Activated CD4-positive, CD25-positive, alpha-beta regulatory T cell treated with anti-CD3 and anti-CD28 coated beads, Interleukin-2, amount 50 U/mL, for 16 hours (primary cell): ENCODE measurements at regions not wholly inside any gene's neighbourhood (a gene's known extent, or its start where the extent isn't known, plus 50 kb on each side); places are given as distances from the start of the nearest gene placed in this dataset.

Experiments
- DNase-seq: peaks from one replicate; pipeline ENCODE4 v3.0.0-alpha.2; 2020; ENCODE audit warnings: low read depth, low spot score

GRCh38 chr11:8799273-8799672, 111.7 kb upstream of the AKIP1 start:
- DNase-seq: no peak

- no peak for DNase-seq
These were observed 110.4 kb upstream of the AKIP1 start for GRCh38 chr11:8800520-8801110.

GRCh38 chr11:8801121-8801520, 109.9 kb upstream of the AKIP1 start:
- no peak for DNase-seq

GRCh38 chr11:8802251-8802650, 108.7 kb upstream of the AKIP1 start:
- DNase-seq: no peak

- DNase-seq: no peak
These were observed 107.0 kb upstream of the AKIP1 start for GRCh38 chr11:8803973-8804372.

GRCh38 chr11:8805296-8805695, 105.7 kb upstream of the AKIP1 start:
- DNase-seq: no peak

- DNase-seq: no peak
These were observed 104.0 kb upstream of the AKIP1 start for GRCh38 chr11:8806974-8807373.

- no peak for DNase-seq
These were observed 103.3 kb upstream of the AKIP1 start for GRCh38 chr11:8807544-8808225.

GRCh38 chr11:8808226-8808585, 102.8 kb upstream of the AKIP1 start:
- DNase-seq: no peak

- DNase-seq: no peak
These were observed 101.6 kb upstream of the AKIP1 start for GRCh38 chr11:8809241-8809938.

GRCh38 chr11:8809939-8810539, 101.0 kb upstream of the AKIP1 start:
- no peak for DNase-seq

- no peak for DNase-seq
These were observed 100.3 kb upstream of the AKIP1 start for GRCh38 chr11:8810540-8811301.

- DNase-seq: no peak
These were observed 99.4 kb upstream of the AKIP1 start for GRCh38 chr11:8811571-8811970.

- DNase-seq: no peak
These were observed 98.6 kb upstream of the AKIP1 start for GRCh38 chr11:8812438-8812837.

GRCh38 chr11:8813658-8814057, 97.3 kb upstream of the AKIP1 start:
- peak; percentile 8 for DNase-seq

- DNase-seq: no peak
These were observed 96.6 kb upstream of the AKIP1 start for GRCh38 chr11:8814209-8814922.

- DNase-seq: no peak
These were observed 96.1 kb upstream of the AKIP1 start for GRCh38 chr11:8814923-8815240.

- DNase-seq: no peak
These were observed 92.6 kb upstream of the AKIP1 start for GRCh38 chr11:8818421-8818820.

- no peak for DNase-seq
These were observed 90.6 kb upstream of the AKIP1 start for GRCh38 chr11:8820401-8820800.

- no peak for DNase-seq
These were observed 88.5 kb upstream of the AKIP1 start for GRCh38 chr11:8822469-8822868.

- no peak for DNase-seq
These were observed 87.7 kb upstream of the AKIP1 start for GRCh38 chr11:8823174-8823742.
